Heart left ventricle (tissue), 13 donors: ENCODE measurements at regions not wholly inside any gene's neighbourhood (a gene's known extent, or its start where the extent isn't known, plus 50 kb on each side); places are given as distances from the start of the nearest gene placed in this dataset.

ENCODE experiments used
- POLR2A ChIP-seq, 2 donors: fragments of 450-650 bp; IDR thresholded peaks; one replicate each; pipeline ENCODE4 v1.6.1; 2017; ENCODE audit warnings: antibody characterized with exemption in 2 of 2, mild to moderate bottlenecking in 2 of 2, moderate library complexity in 2 of 2
- TF ChIP-seq, protein P1 (sequence below), 12 donors: fragments of 200-600 bp; sonication (generic) in 4 of 12; IDR thresholded peaks; one replicate each; pipeline versions ENCODE4 v1.5.0 to v1.8.0; 2018 to 2022; ENCODE audit warnings: antibody characterized with exemption in 12 of 12, mild to moderate bottlenecking in 5 of 12
- donor health status: ischemic (EF 13 %, LVEDD 7.1; RV severe dilation, severe dysfunction).
- donor health status: DM: no; HTN: yes; CAD: no.
- donor health status: DM: no; HTN: no; CAD: no.
- donor health status: ischemic (EF 25% LVEDD 6.9; RV normal size, moderate dysfunction).
- donor health status: ischemic (EF 25% LVEDD 5.7; RV mildly dilated, moderate dysfunction).
- donor health status: ischemic (EF 35%, LVEDD 5.7; RV mildly dilated, moderate dysfunction).
- donor health status: nonischemic (EF 11% LVEDD 7.7; RV severe dilation, severe dysfunction).
- donor health status: DM: yes; HTN: yes; CAD: no.
- donor health status: PGD.
- donor health status: ischemic (EF 29% LVEDD 5.4; RV normal size, mild dysfunction).
- donor health status: nonischemic (EF 23%, LVEDD 6.1; RV moderate dilation, normal function).

DNA sequence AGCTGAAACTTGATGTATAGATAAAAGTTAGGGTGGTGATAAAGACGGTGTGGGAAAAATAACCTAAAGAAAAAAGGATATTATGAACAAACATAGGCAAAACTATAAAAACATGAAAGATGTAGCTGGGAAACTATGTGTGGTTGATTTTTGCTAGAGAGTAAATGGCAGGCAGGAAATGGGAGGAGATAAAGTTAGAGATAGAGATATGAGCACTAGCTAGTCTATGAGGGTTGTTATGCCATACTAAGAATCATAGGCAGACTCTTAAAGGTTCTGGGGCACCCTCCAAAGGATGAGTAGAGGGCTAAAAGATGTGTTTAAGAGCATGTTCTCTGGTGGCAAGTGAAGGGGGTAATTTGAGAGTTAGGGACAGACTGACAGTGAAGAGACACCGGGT, 1109.2 kb downstream of the GATA3 start:
- TF ChIP-seq, protein P1, sequence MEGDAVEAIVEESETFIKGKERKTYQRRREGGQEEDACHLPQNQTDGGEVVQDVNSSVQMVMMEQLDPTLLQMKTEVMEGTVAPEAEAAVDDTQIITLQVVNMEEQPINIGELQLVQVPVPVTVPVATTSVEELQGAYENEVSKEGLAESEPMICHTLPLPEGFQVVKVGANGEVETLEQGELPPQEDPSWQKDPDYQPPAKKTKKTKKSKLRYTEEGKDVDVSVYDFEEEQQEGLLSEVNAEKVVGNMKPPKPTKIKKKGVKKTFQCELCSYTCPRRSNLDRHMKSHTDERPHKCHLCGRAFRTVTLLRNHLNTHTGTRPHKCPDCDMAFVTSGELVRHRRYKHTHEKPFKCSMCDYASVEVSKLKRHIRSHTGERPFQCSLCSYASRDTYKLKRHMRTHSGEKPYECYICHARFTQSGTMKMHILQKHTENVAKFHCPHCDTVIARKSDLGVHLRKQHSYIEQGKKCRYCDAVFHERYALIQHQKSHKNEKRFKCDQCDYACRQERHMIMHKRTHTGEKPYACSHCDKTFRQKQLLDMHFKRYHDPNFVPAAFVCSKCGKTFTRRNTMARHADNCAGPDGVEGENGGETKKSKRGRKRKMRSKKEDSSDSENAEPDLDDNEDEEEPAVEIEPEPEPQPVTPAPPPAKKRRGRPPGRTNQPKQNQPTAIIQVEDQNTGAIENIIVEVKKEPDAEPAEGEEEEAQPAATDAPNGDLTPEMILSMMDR (IDR thresholded peaks at IDR 0.05): no peak
- no peak for TF ChIP-seq POLR2A (IDR thresholded peaks at IDR 0.05)
